HEK293T (cell line): ENCODE measurements at regions not wholly inside any gene's neighbourhood (a gene's known extent, or its start where the extent isn't known, plus 50 kb on each side); places are given as distances from the start of the nearest gene placed in this dataset.

Experiments
- CTCF ChIA-PET: fragments of 350-600 bp; formaldehyde crosslinking; extraction: SDS; loops from one replicate; lab custom pipeline; 2021; ENCODE audit warnings: antibody characterized with exemption, inconsistent platforms; lab: Yijun Ruan, JAX
- POLR2A ChIA-PET: fragments of 350-600 bp; formaldehyde crosslinking; extraction: SDS; loops from one replicate; lab custom pipeline; 2020; ENCODE audit warnings: antibody characterized with exemption, inconsistent platforms; lab: Yijun Ruan, JAX
- DNase-seq: peaks from one replicate; pipeline ENCODE4 v3.0.0; 2012; ENCODE audit warnings: mixed read lengths; ENCODE audit errors: extremely low spot score
- ARNT ChIP-seq: fragments of 450-650 bp; IDR thresholded peaks from 2 replicates; pipeline ENCODE4 v1.6.1; 2017; ENCODE audit warnings: mild to moderate bottlenecking
- BHLHE40 ChIP-seq: fragments of 450-650 bp; IDR thresholded peaks from 2 replicates; pipeline ENCODE4 v1.6.1; 2016; ENCODE audit warnings: mild to moderate bottlenecking, moderate library complexity, borderline replicate concordance
- CTBP1 ChIP-seq: fragments of 450-650 bp; IDR thresholded peaks from 2 replicates; pipeline ENCODE4 v1.6.1; 2016; ENCODE audit warnings: borderline replicate concordance
- ELF4 ChIP-seq: fragments of 450-650 bp; IDR thresholded peaks from 2 replicates; pipeline ENCODE4 v1.6.1; 2017; ENCODE audit warnings: antibody characterized with exemption
- FOXA1 ChIP-seq: fragments of 450-650 bp; IDR thresholded peaks from 2 replicates; pipeline ENCODE4 v1.6.1; 2016; ENCODE audit warnings: mild to moderate bottlenecking
- FOXK2 ChIP-seq: fragments of 450-650 bp; IDR thresholded peaks from 2 replicates; pipeline ENCODE4 v1.6.1; 2016; ENCODE audit warnings: mild to moderate bottlenecking
- FOXM1 ChIP-seq: fragments of 450-650 bp; IDR thresholded peaks from 2 replicates; pipeline ENCODE4 v1.6.1; 2017; ENCODE audit warnings: mild to moderate bottlenecking, borderline replicate concordance
- HDGF ChIP-seq: fragments of 450-650 bp; IDR thresholded peaks from 2 replicates; pipeline ENCODE4 v1.6.1; 2017; ENCODE audit warnings: antibody characterized with exemption, borderline replicate concordance
- L3MBTL2 ChIP-seq: fragments of 450-650 bp; conservative IDR thresholded peaks from 2 replicates; pipeline ENCODE4 v1.6.1; 2016; ENCODE audit warnings: mild to moderate bottlenecking
- LEF1 ChIP-seq: fragments of 450-650 bp; IDR thresholded peaks from 2 replicates; pipeline ENCODE4 v1.6.1; 2017; ENCODE audit warnings: mild to moderate bottlenecking, borderline replicate concordance
- NFRKB ChIP-seq: fragments of 450-650 bp; IDR thresholded peaks from 2 replicates; pipeline ENCODE4 v1.6.1; 2016; ENCODE audit warnings: mild to moderate bottlenecking, moderate library complexity
- PKNOX1 ChIP-seq: fragments of 450-650 bp; IDR thresholded peaks from 2 replicates; pipeline ENCODE4 v1.6.1; 2016
- SP1 ChIP-seq: fragments of 450-650 bp; IDR thresholded peaks from 2 replicates; pipeline ENCODE4 v1.6.1; 2017
- SUZ12 ChIP-seq: fragments of 450-650 bp; IDR thresholded peaks from 2 replicates; pipeline ENCODE4 v1.6.1; 2016; ENCODE audit warnings: mild to moderate bottlenecking
- TARDBP ChIP-seq: fragments of 450-650 bp; IDR thresholded peaks from 2 replicates; pipeline ENCODE4 v1.6.1; 2016
- ZNF384 ChIP-seq: fragments of 450-650 bp; IDR thresholded peaks from 2 replicates; pipeline ENCODE4 v1.6.1; 2016

- ChIA-PET CTCF (no interaction called here), POLR2A (no interaction called here)
- DNase-seq: no peak
- TF ChIP-seq NFRKB (no peak), SP1 (no peak), PKNOX1 (peak; percentile 93), LEF1 (no peak), ELF4 (no peak)
Measured at GRCh38 chr17:71039391-71039790, 870.1 kb downstream of the KCNJ2 start.

GRCh38 chr17:71052971-71053370, 883.6 kb downstream of the KCNJ2 start:
- no peak for DNase-seq
- POLR2A ChIA-PET: no interaction called here
- CTCF ChIA-PET: interaction anchor here (0.6 kb wide), 1 partner anchor 12 kb away, joined by 5 read pairs; no protein-coding TSS in a partner anchor
- TF ChIP-seq FOXK2: no peak
- no peak for TF ChIP-seq TARDBP
- TF ChIP-seq ARNT: no peak
- no peak for TF ChIP-seq PKNOX1
- no peak for TF ChIP-seq ELF4
- no peak for TF ChIP-seq FOXA1
- TF ChIP-seq SP1: no peak
- TF ChIP-seq BHLHE40: no peak
- TF ChIP-seq NFRKB: no peak

GRCh38 chr17:71055128-71055527, 885.8 kb downstream of the KCNJ2 start:
- no peak for DNase-seq
- CTCF ChIA-PET: no interaction called here
- TF ChIP-seq LEF1: no peak
- TF ChIP-seq CTBP1: no peak
- no peak for TF ChIP-seq ZNF384
- no peak for TF ChIP-seq HDGF
- TF ChIP-seq L3MBTL2: no peak
- TF ChIP-seq ARNT: no peak
- TF ChIP-seq SUZ12: no peak
- TF ChIP-seq TARDBP: no peak
- no peak for TF ChIP-seq BHLHE40
- no peak for TF ChIP-seq SP1
- no peak for TF ChIP-seq PKNOX1
- TF ChIP-seq FOXA1: no peak
- POLR2A ChIA-PET: no interaction called here

DNA sequence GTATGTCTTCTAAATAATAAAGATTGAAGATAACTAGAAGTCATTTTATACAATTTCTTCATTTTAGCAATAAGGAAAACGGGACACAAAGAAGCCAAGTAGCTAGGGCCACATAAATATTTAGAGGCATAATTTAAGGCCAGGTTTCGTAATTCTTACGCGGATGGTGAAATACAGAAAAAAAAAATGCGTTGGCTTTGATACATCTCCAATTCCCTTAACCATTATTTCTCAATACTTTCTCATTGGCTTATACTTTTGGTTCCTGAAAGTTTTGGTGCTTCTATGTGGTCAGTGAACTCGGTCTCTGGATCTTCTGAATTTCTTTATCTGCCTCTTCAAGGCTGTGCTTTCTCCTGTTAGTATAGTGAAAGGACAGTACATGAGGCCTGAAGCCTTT, 888.1 kb downstream of the KCNJ2 start:
- TF ChIP-seq ELF4 (no peak), TARDBP (no peak), FOXA1 (no peak), LEF1 (no peak), HDGF (no peak), BHLHE40 (no peak), ARNT (no peak), FOXK2 (no peak), FOXM1 (no peak), SP1 (no peak), NFRKB (no peak), L3MBTL2 (no peak), PKNOX1 (no peak)
- POLR2A ChIA-PET: no interaction called here
- CTCF ChIA-PET: no interaction called here
- no peak for DNase-seq

- ChIA-PET CTCF (no interaction called here), POLR2A (no interaction called here)
Measured at GRCh38 chr17:71057938-71058337, 888.6 kb downstream of the KCNJ2 start.

More at GRCh38 chr17:71057938-71058337, 888.6 kb downstream of the KCNJ2 start:
- TF ChIP-seq FOXM1 (no peak), ZNF384 (no peak), TARDBP (no peak), SUZ12 (no peak), LEF1 (no peak), BHLHE40 (no peak), HDGF (no peak), FOXA1 (no peak), SP1 (no peak), L3MBTL2 (no peak), NFRKB (no peak), ARNT (no peak), PKNOX1 (no peak), FOXK2 (no peak), ELF4 (no peak)
- DNase-seq: no peak
